ENCODE measurements at regions not wholly inside any gene's neighbourhood (a gene's known extent, or its start where the extent isn't known, plus 50 kb on each side); places are given as distances from the start of the nearest gene placed in this dataset.

- H3K4me3 ChIP-seq: no peak overlapping the region
- H3K9ac ChIP-seq (ENCODE audit: low read depth in 2 of 2, low read length in 2 of 2): no peak overlapping the region
- TF ChIP-seq, protein P1, sequence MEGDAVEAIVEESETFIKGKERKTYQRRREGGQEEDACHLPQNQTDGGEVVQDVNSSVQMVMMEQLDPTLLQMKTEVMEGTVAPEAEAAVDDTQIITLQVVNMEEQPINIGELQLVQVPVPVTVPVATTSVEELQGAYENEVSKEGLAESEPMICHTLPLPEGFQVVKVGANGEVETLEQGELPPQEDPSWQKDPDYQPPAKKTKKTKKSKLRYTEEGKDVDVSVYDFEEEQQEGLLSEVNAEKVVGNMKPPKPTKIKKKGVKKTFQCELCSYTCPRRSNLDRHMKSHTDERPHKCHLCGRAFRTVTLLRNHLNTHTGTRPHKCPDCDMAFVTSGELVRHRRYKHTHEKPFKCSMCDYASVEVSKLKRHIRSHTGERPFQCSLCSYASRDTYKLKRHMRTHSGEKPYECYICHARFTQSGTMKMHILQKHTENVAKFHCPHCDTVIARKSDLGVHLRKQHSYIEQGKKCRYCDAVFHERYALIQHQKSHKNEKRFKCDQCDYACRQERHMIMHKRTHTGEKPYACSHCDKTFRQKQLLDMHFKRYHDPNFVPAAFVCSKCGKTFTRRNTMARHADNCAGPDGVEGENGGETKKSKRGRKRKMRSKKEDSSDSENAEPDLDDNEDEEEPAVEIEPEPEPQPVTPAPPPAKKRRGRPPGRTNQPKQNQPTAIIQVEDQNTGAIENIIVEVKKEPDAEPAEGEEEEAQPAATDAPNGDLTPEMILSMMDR (IDR thresholded peaks at IDR 0.05): no peak
- no peaks in the 10 kb centered on the region for H3K36me3 ChIP-seq
- DNase-seq: no peak
- no peaks in the 10 kb centered on the region for H3K9me3 ChIP-seq
- no peak overlapping the region for H3K27ac ChIP-seq
- no peaks in the 10 kb centered on the region for H3K27me3 ChIP-seq
- intact Hi-C loops (cut with DNase I): no loop called here
- H3K4me1 ChIP-seq: no peaks in the 10 kb centered on the region
Observed at GRCh38 chr12:76234741-76235140, 113.5 kb downstream of the BBS10 start.

GRCh38 chr12:76232013-76232412 is 116.2 kb downstream of the BBS10 start:
- TF ChIP-seq, protein P1 (IDR thresholded peaks at IDR 0.05): no peak
- Histone ChIP-seq H3K4me1 (no peaks in the 10 kb centered on the region), H3K9me3 (no peaks in the 10 kb centered on the region), H3K36me3 (no peaks in the 10 kb centered on the region), H3K4me3 (no peak overlapping the region), H3K27me3 (no peaks in the 10 kb centered on the region), H3K9ac (ENCODE audit: low read depth in 2 of 2, low read length in 2 of 2) (no peak overlapping the region), H3K27ac (no peak overlapping the region)
- DNase-seq: no peak
- intact Hi-C loops (cut with DNase I): no loop called here

DNA sequence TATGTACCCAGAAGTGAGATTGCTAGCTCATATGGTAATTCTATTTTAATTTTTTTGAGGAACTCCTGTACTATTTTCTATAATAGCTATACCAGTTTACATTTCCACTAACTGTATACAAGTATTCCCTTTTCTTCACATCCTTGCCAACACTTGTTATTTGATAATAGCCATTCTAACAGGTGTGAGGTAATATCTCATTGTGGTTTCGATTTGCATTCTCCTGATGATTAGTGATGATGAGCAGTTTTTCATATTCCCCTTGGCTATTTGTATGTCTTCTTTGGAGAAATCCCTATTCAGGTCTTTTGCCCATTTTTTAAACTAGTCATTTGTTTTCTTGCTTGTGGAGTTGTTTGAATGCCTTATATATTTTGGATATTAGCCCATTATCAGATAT is 121.3 kb downstream of the BBS10 start:
- Histone ChIP-seq H3K9me3 (no peaks in the 10 kb centered on the region), H3K36me3 (no peaks in the 10 kb centered on the region), H3K27me3 (no peaks in the 10 kb centered on the region), H3K9ac (ENCODE audit: low read depth in 2 of 2, low read length in 2 of 2) (no peak overlapping the region), H3K4me3 (no peak overlapping the region), H3K27ac (no peak overlapping the region), H3K4me1 (no peaks in the 10 kb centered on the region)
- no peak for DNase-seq
- TF ChIP-seq, protein P1 (IDR thresholded peaks at IDR 0.05): no peak
- intact Hi-C loops (cut with DNase I): no loop called here

- no peak for DNase-seq
- intact Hi-C loops (cut with DNase I): no loop called here
- Histone ChIP-seq H3K36me3 (no peaks in the 10 kb centered on the region), H3K27me3 (no peaks in the 10 kb centered on the region), H3K4me3 (no peak overlapping the region), H3K9ac (ENCODE audit: low read depth in 2 of 2, low read length in 2 of 2) (no peak overlapping the region), H3K27ac (no peak overlapping the region), H3K9me3 (no peaks in the 10 kb centered on the region), H3K4me1 (no peaks in the 10 kb centered on the region)
- TF ChIP-seq, protein P1 (IDR thresholded peaks at IDR 0.05): no peak
Observed at GRCh38 chr12:76226397-76226796, 121.8 kb downstream of the BBS10 start.

DNA sequence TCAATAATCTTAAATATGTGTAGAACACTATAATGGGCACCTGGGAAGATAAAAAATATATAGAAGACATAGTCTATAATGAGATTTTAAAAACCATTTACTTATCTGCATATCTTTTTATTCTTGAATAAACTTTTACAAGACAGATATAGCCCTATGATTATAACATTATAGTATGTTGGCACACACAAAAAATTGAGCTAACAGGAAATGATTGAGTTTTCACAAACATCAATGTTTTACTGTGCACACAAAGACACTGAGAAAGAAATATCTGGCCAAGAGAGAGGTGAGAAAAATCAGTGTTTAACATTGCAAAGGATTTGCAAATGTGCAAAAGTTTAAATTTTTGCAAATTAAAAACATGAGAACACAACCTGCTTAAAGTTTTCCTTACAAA is 124.3 kb downstream of the BBS10 start:
- no peaks in the 10 kb centered on the region for H3K9me3 ChIP-seq
- intact Hi-C loops (cut with DNase I): no loop called here
- no peak overlapping the region for H3K27ac ChIP-seq
- H3K9ac ChIP-seq (ENCODE audit: low read depth in 2 of 2, low read length in 2 of 2): no peak overlapping the region
- H3K27me3 ChIP-seq: no peaks in the 10 kb centered on the region
- no peak for DNase-seq
- TF ChIP-seq, protein P1 (IDR thresholded peaks at IDR 0.05): no peak
- no peak overlapping the region for H3K4me3 ChIP-seq
- H3K36me3 ChIP-seq: no peaks in the 10 kb centered on the region
- H3K4me1 ChIP-seq: no peaks in the 10 kb centered on the region

- no peak overlapping the region for H3K9ac ChIP-seq (ENCODE audit: low read depth in 2 of 2, low read length in 2 of 2)
- no peaks in the 10 kb centered on the region for H3K36me3 ChIP-seq
- H3K27ac ChIP-seq: no peak overlapping the region
- no peaks in the 10 kb centered on the region for H3K27me3 ChIP-seq
- intact Hi-C loops (cut with DNase I): no loop called here
- no peak overlapping the region for H3K4me3 ChIP-seq
- DNase-seq: no peak
- no peaks in the 10 kb centered on the region for H3K9me3 ChIP-seq
- TF ChIP-seq, protein P1 (IDR thresholded peaks at IDR 0.05): no peak
- H3K4me1 ChIP-seq: no peaks in the 10 kb centered on the region
Observed at GRCh38 chr12:76220980-76221379, 127.2 kb downstream of the BBS10 start.

All from colonic mucosa (tissue), 4 donors.